Putamen (tissue), 1 donor: ENCODE measurements at regions not wholly inside any gene's neighbourhood (a gene's known extent, or its start where the extent isn't known, plus 50 kb on each side); places are given as distances from the start of the nearest gene placed in this dataset.

Source experiments
- DNase-seq: peaks from one replicate; pipeline ENCODE4 v3.0.0-alpha.2; 2016; ENCODE audit warnings: low spot score

- no peak for DNase-seq
Observed at GRCh38 chr9:19597176-19597575, 188.4 kb downstream of the ACER2 start.

DNA sequence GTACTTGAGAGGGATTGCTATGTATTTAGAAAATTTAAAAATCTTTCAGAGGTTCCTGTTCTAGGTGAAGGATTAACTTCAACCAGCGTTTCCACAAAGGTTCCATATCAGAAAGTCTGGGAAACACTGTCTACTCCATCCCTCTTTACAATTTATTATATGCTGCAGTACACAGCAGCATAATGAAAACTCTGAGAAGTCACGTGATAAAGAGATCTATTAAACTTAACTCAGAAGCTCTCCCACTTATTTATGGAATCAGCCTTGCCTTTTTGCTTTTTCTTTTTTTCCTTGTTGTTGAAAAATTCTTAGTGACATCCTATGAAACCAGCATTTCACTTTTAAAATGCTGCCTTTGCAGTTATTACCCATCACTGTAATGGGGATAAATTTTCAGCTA is 186.2 kb downstream of the ACER2 start:
- DNase-seq = no peak

- DNase-seq = no peak
Observed at GRCh38 chr9:19587678-19588077, 178.9 kb downstream of the ACER2 start.

- DNase-seq = no peak
Observed at GRCh38 chr9:19583890-19584289, 175.1 kb downstream of the ACER2 start.

DNA sequence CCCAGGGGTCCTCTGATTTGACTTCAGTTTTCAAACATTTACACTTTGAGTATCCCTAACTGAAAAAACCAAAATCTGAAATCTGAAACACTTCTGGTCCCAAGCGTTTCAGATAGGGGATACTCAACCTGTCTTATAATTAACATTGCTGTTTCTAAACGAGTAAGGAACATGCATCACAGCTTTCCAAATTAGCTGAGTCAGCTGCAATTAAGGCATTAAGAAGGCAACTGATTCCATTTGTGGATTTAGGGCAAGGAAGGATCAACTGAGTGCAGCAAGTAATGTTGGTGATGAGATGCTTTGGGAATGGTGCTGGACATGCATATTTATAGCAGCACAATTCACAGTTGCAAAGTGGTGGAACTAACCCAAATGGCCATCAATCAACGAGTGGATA is 168.6 kb downstream of the ACER2 start:
- DNase-seq = no peak

DNA sequence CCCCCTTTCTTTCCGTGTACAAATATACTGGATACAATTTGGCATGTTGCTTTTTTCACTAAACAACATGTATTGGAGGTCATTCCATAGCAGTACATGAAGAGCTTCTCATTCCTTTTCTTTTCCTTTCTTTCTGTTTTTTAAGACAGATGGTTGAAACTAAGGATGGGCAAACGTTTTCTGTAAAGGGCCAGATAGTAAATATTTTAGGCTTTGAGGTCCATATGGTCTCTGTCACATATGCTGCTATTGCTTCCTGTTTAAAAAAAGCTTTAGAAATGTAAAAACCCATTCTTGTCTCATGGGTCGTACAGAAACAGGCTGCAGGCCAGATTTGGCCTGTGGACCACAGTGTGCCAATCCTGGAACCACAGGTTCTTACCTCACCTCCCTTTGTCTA is 160.1 kb downstream of the ACER2 start:
- DNase-seq = no peak

DNA sequence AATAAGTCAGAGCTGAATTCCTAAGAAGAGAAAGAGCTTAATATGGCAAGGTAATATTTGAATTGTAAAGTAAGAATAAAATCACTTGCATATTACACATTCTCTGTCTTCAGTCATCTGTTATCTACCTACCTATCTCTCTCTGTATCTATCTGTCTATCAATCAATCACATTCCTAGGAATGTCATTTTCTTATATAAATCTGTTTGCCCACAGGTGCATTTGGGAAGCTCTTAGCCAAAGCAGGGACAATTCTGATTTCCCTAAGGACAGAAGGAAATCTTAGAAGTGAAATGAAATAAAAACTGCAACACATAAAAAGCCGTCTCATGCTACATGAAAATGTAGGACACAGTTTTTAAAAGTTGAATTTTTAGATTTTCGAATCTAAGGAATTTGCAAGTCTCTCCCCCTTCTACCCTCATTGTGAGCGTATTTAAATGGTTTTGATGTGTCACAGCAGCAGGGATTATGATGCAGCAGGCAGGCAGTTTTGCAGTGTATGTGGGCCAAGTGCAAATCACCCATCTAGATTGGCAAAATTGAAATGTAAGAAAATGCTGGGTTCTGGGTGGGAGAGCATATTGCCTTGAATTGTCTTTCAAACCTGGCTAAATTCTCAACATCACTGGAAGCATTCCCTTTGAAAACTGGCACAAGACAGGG is 155.7 kb downstream of the ACER2 start:
- DNase-seq = peak; percentile 74

- DNase-seq = no peak
Observed at GRCh38 chr9:19555214-19555613, 146.4 kb downstream of the ACER2 start.

DNA sequence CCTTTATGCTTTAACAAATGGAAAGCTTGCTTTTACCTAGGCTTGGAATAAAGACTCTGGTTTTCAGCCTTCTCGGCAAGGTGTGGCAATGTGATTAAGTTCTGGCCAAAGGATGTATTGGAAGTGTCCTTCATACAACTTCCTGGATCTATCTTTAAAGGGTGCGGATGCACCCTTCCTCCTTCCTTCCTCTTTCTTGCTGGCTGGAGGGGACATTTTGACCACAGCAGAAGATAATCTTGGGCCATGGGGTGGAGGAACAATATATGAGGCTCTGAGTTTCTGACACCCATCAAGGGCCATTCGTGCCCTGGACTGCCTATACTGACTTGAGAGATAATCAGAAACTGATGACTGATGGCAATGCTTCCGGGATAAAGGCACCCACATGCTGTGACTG is 145.7 kb downstream of the ACER2 start:
- no peak for DNase-seq

GRCh38 chr9:19553441-19553840 is 144.6 kb downstream of the ACER2 start:
- no peak for DNase-seq

DNA sequence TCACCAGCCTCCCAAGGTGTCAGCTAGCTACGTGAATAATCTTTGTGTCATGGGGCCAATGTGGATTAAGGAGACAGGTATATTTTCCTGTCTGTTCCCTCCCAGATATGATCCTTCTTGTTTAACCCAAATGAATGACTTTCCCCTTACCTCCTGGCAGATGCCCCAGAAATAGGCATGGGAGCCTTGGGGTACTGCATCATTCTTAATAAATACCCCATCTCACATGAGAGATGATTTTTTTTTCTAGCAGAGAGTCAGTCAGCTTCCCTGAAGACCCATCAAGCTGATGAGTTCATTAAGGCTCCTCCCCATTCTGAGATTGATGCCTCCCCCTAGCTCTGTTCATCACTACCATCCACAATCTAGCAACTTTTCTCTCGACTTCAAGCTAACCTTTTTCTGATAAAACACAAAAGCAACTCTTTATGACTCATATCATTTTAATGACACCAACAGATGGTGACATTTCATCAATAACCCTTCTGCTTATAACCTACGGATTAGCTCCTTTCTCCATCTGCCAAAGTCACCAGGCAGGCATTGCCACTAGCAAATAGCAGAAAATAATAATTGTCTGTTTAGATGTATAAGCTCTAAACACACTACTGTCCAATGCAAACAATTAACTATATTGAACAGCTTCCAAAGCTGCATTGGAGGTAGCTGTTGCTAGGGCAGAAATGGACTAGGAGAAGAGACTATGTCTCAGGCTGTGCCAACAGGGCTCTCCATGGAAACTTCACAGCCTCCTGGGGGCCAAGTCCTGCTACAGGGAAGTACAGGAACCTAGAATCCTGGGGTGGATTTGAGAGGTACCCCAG is 143.7 kb downstream of the ACER2 start:
- DNase-seq = peak; percentile 52

- no peak for DNase-seq
Observed at GRCh38 chr9:19551124-19551929, 142.5 kb downstream of the ACER2 start.

DNA sequence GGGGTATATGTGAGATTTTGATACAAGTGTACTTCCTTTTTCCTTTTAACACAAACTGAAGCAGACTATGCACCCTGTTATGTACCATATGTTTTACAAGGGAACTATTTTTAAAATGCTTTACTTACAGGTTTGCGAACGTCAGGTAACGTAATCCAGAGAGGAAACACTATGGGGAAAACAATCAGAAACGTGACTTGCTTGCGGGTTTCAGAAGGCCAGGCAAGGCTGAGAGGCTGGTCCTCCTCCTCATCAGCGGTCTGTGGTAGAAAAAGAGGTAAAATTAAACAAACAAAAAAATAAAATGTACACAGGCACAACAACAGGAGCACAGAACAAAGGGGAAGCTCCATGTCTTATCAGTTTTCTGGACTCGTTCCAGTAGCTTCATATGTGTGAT is 141.2 kb downstream of the ACER2 start:
- no peak for DNase-seq

GRCh38 chr9:19533373-19533772 is 124.6 kb downstream of the ACER2 start:
- DNase-seq = no peak

DNA sequence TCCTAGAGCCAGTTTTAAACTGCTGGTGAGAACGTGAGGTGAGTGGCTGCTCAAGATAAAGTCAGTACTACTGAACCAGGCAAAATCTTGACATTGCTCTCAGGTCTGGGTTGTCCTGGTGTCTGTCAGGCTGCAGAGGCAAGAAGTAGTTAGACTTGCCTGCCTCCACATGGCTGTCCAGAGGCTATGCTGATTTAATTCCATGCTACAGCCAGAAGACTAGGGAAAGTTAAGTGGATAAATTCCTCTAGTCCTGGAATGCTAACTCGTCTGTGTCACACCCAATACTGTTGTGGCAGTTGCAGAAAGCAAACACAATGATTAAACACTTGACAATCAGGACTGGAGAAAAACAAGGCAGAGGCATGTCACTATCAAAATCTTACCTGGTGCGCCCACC is 118.9 kb downstream of the ACER2 start:
- no peak for DNase-seq

GRCh38 chr9:19522558-19522957 is 113.7 kb downstream of the ACER2 start:
- no peak for DNase-seq

- DNase-seq = no peak
Observed at GRCh38 chr9:19521205-19521604, 112.4 kb downstream of the ACER2 start.

DNA sequence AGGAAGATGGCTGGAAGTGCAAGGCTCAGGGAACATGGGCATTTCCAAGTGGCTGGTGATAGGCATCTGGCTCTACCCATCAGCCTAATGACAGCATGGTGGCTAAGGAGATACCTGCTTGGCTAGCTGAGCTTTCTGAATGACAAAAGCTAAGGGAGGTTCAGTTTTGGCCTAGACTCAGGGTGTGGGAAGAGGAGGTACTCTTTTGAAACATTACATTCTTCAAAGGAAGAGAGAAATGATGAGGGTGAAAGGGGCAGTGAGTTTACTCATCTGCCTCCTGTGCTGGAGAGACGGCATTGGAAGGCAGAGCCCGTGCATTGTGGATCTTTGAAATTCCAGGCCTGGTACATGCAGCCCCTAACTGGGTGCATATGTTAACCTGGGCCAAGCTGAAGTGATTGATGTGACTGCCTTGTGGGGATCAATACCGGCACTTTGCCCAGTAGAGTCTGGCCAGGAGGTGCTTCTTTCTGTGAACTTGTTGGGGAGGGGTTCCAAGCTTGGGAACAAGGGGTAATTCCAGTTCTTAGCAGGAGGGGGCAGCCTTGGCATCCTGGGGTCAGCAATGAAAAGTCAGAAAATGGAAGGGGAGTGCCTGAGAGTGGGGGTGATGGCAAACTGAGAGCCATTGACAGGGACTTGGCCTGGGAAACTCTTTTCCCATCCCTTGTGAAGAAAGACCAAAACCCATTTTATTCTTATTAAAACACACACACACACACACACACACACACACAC is 108.6 kb downstream of the ACER2 start:
- no peak for DNase-seq

DNA sequence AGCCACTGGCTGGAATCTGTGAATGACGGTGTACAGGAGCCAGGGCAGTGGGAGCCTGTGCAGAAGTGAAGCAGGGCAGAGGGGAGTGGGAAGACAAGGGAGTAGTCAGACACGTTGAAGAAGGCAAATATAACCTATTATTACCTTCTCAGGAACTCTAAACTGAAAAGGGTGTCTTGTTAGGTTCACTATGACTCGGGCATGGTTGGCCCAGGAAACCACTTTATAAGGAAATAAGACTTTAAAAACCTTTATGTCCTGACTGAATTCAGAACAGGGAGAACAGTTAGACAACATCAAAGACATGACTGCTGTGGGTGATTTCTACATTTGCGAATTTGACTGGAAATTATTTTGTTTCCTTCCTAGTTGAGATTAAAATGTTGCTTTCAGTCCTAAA is 107.5 kb downstream of the ACER2 start:
- no peak for DNase-seq

DNA sequence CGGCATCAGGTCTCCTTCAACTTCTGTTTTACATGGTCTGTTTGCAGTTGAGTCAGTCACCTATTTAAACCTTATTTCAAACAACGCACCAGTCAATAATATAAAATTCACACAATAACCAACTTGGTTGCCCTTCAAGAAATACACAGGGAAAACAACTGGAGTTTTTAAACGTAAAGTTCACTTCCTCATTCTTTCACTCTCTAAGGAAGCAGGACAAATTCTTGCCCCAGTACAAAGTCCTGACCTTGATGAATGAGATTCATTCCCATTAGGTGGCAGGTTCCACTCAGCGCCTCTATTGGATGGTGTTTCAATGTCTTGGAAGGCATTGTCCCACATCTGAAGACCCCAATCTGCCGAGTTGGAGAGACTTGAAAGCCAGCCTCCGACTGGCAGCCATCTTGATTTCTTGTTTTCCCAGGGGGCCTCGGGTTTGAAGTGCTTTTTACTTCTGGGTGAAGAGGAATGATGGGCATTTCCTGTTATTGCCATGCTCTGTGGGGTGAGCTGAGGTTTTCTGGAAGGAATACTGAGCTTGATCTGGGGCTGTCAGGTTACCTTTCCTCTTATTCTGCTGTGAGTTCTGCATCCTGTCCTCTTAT is 105.0 kb downstream of the ACER2 start:
- no peak for DNase-seq

- no peak for DNase-seq
Observed at GRCh38 chr9:19512103-19512832, 103.5 kb downstream of the ACER2 start.
